C4-2B (cell line): ENCODE measurements at regions not wholly inside any gene's neighbourhood (a gene's known extent, or its start where the extent isn't known, plus 50 kb on each side); places are given as distances from the start of the nearest gene placed in this dataset.

Source experiments
- ZFX ChIP-seq: fragments of 450-650 bp; IDR thresholded peaks from 2 replicates; pipeline ENCODE4 v1.6.1; 2017
- TF ChIP-seq, protein P1 (sequence below): fragments of 450-650 bp; conservative IDR thresholded peaks from 2 replicates; pipeline ENCODE4 v1.5.1; 2017; ENCODE audit warnings: mild to moderate bottlenecking

DNA sequence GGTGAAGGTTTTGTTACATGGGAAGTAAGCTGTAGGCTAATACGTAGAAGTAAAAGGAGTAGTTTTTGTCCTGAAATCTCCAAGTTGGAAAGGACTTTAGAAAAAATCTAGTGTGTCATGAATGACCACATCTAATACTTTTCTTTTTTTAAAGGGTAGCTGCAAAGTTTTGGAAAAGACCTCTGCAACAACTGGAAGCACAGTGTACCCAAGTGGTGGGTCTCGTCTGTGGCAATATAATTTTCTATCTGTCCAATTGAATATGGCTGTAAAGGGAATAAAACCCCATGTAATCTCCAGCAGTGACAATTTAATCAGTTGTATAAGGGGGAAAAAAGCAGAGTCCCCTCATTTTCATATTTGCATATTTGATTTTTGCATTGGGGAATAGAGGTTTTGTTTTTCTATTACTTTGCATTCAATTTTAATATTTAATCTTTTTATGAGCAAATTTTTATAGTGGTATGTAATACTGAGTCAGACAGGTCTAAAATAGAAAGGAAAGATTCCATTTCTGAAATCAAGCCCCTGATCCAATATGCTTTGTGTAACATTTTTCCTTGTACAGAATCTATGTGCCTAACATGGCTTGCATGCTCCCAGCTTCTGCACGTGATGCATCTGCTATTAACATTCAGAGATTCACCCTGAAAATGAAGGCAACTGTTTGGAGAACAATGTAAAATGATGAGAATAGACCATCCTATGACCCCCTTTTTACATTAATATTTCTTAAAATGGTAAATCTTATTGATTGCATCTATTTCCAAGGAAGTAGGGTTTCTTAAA lies 531.4 kb downstream of the ZIC1 start:
- TF ChIP-seq, protein P1, sequence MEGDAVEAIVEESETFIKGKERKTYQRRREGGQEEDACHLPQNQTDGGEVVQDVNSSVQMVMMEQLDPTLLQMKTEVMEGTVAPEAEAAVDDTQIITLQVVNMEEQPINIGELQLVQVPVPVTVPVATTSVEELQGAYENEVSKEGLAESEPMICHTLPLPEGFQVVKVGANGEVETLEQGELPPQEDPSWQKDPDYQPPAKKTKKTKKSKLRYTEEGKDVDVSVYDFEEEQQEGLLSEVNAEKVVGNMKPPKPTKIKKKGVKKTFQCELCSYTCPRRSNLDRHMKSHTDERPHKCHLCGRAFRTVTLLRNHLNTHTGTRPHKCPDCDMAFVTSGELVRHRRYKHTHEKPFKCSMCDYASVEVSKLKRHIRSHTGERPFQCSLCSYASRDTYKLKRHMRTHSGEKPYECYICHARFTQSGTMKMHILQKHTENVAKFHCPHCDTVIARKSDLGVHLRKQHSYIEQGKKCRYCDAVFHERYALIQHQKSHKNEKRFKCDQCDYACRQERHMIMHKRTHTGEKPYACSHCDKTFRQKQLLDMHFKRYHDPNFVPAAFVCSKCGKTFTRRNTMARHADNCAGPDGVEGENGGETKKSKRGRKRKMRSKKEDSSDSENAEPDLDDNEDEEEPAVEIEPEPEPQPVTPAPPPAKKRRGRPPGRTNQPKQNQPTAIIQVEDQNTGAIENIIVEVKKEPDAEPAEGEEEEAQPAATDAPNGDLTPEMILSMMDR = no peak
- no peak for TF ChIP-seq ZFX
